SK-N-SH treated with all-trans-retinoic acid at 6 μM for 48 hours (cell line): ENCODE measurements at regions not wholly inside any gene's neighbourhood (a gene's known extent, or its start where the extent isn't known, plus 50 kb on each side); places are given as distances from the start of the nearest gene placed in this dataset.
"Not testable (repeated sequence)": the region's sequence is repeated elsewhere in the genome, so short reads cannot be mapped to it uniquely, and the experiment has no call there.

Source experiments
- BACH2 ChIP-seq: fragments of 250-450 bp; sonication (Bioruptor Pico); IDR thresholded peaks from 2 replicates; pipeline ENCODE4 v1.9.0; 2021; ENCODE audit warnings: mild to moderate bottlenecking, borderline replicate concordance
- ESRRG ChIP-seq: fragments of 250-450 bp; sonication (Bioruptor Pico); IDR thresholded peaks from 2 replicates; pipeline ENCODE4 v1.6.1; 2021; ENCODE audit warnings: mild to moderate bottlenecking
- ISL1 ChIP-seq: fragments of 250-450 bp; sonication (Bioruptor Pico); IDR thresholded peaks from 2 replicates; pipeline ENCODE4 v2.1.2; 2022; ENCODE audit warnings: mild to moderate bottlenecking, moderate library complexity
- PATZ1 ChIP-seq: fragments of 250-450 bp; sonication (Bioruptor Pico); IDR thresholded peaks from 2 replicates; pipeline ENCODE4 v1.8.0; 2020; ENCODE audit warnings: mild to moderate bottlenecking, moderate library complexity, borderline replicate concordance
- POU6F1 ChIP-seq: fragments of 250-450 bp; sonication (Bioruptor Pico); IDR thresholded peaks from 2 replicates; pipeline ENCODE4 v1.8.0; 2021; ENCODE audit warnings: low read depth, mild to moderate bottlenecking, moderate library complexity, borderline replicate concordance
- RARB ChIP-seq: fragments of 250-450 bp; sonication (Bioruptor Pico); IDR thresholded peaks from 2 replicates; pipeline ENCODE4 v1.8.0; 2021; ENCODE audit warnings: mild to moderate bottlenecking, moderate library complexity
- TCF4 ChIP-seq: fragments of 250-450 bp; sonication (Bioruptor Pico); IDR thresholded peaks from 2 replicates; pipeline ENCODE4 v1.8.0; 2021; ENCODE audit warnings: mild to moderate bottlenecking, moderate library complexity, borderline replicate concordance
- TOX ChIP-seq: fragments of 250-450 bp; sonication (Bioruptor Pico); IDR thresholded peaks from 2 replicates; pipeline ENCODE4 v1.8.0; 2021; ENCODE audit warnings: mild to moderate bottlenecking, moderate library complexity, borderline replicate concordance
- ZC3H10 ChIP-seq: fragments of 250-450 bp; sonication (Bioruptor Pico); IDR thresholded peaks from 2 replicates; pipeline ENCODE4 v1.5.1; 2021; ENCODE audit warnings: mild to moderate bottlenecking, moderate library complexity
- ZFP3 ChIP-seq: fragments of 250-450 bp; sonication (Bioruptor Pico); IDR thresholded peaks from 2 replicates; pipeline ENCODE4 v1.5.0; 2020; ENCODE audit warnings: mild to moderate bottlenecking, moderate library complexity
- ZFP30 ChIP-seq: fragments of 450-650 bp; formaldehyde crosslinking; IDR thresholded peaks from 2 replicates; pipeline ENCODE4 v1.5.0; 2022; ENCODE audit warnings: mild to moderate bottlenecking, moderate library complexity
- ZNF70 ChIP-seq: fragments of 450-650 bp; formaldehyde crosslinking; IDR thresholded peaks from 2 replicates; pipeline ENCODE4 v1.5.0; 2020; ENCODE audit warnings: mild to moderate bottlenecking, moderate library complexity
- ZNF8 ChIP-seq: fragments of 450-650 bp; formaldehyde crosslinking; IDR thresholded peaks from 2 replicates; pipeline ENCODE4 v1.5.0; 2020; ENCODE audit warnings: mild to moderate bottlenecking, moderate library complexity

- not testable (repeated sequence) for TF ChIP-seq TOX (CRISPR knock-in tag); ZNF8 (CRISPR knock-in tag); POU6F1; ZC3H10 (CRISPR knock-in tag); ZNF70; PATZ1; RARB; ISL1 (CRISPR knock-in tag); BACH2 (CRISPR knock-in tag); ZFP3 (CRISPR knock-in tag); ESRRG (CRISPR knock-in tag); ZFP30 (CRISPR knock-in tag)
- TF ChIP-seq TCF4, result peak; percentile 28; the same call in 1 of the 2 replicates
These were observed 112.5 kb upstream of the POMZP3 start for GRCh38 chr7:76739538-76739937.
